HG02973 (cell line): ENCODE measurements at regions not wholly inside any gene's neighbourhood (a gene's known extent, or its start where the extent isn't known, plus 50 kb on each side); places are given as distances from the start of the nearest gene placed in this dataset.
A peak's percentile ranks its signal among the peaks of the same experiment; 100 is the strongest.
"Not testable (repeated sequence)": the region's sequence is repeated elsewhere in the genome, so short reads cannot be mapped to it uniquely, and the experiment has no call there.

Experiments
- ATAC-seq: cut with Tn5 transposase; IDR thresholded peaks from one replicate; pipeline ENCODE4 v1.9.1; 2021; ENCODE audit warnings: moderate library complexity; ENCODE audit not compliant: unreplicated experiment

- ATAC-seq = no peak
These were observed 148.6 kb downstream of the RBMX2 start for GRCh38 chrX:130550351-130550750.

GRCh38 chrX:130552444-130553073 is 150.8 kb downstream of the RBMX2 start:
- ATAC-seq = peak; percentile 89

GRCh38 chrX:130555341-130555740 is 153.6 kb downstream of the RBMX2 start:
- no peak for ATAC-seq

- ATAC-seq = no peak
These were observed 154.0 kb downstream of the RBMX2 start for GRCh38 chrX:130555757-130556156.

GRCh38 chrX:130556951-130557350 is 155.2 kb downstream of the RBMX2 start:
- ATAC-seq = no peak

- ATAC-seq = no peak
These were observed 158.8 kb downstream of the RBMX2 start for GRCh38 chrX:130560544-130560943.

- no peak for ATAC-seq
These were observed 160.1 kb downstream of the RBMX2 start for GRCh38 chrX:130561930-130562329.

GRCh38 chrX:130563476-130563875 is 161.7 kb downstream of the RBMX2 start:
- ATAC-seq = peak; percentile 51

- no peak for ATAC-seq
These were observed 164.4 kb downstream of the RBMX2 start for GRCh38 chrX:130566028-130566683.

GRCh38 chrX:130573030-130573429 is 171.2 kb downstream of the RBMX2 start:
- not testable (repeated sequence) for ATAC-seq
